GM21528 (cell line): ENCODE measurements at regions not wholly inside any gene's neighbourhood (a gene's known extent, or its start where the extent isn't known, plus 50 kb on each side); places are given as distances from the start of the nearest gene placed in this dataset.
"Not testable (repeated sequence)": the region's sequence is repeated elsewhere in the genome, so short reads cannot be mapped to it uniquely, and the experiment has no call there.

Experiments
- ATAC-seq: cut with Tn5 transposase; IDR thresholded peaks from one replicate; pipeline ENCODE4 v1.9.1; 2021; ENCODE audit warnings: mild to moderate bottlenecking, moderate library complexity; ENCODE audit not compliant: unreplicated experiment, low FRiP score

DNA sequence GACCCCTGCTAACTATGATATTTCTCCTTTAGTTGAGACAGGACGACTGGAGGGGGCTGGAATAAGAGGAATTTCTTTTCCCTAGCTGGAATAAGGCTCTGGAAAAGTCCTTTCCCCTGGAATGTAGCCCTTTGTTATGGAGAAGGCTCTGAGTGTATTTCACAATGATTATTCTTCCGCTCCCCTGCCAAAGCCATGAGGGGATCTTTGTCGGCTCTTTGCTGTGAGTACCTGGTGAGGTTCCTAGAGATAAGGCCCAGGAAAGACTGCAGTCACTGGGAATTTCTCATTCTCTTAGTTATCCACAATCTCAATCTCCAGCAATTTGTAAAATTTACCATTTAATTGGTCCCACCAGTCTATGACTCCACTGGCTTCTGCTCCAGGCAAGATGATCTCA is 340.2 kb upstream of the HNRNPA3 start:
- no peak for ATAC-seq

DNA sequence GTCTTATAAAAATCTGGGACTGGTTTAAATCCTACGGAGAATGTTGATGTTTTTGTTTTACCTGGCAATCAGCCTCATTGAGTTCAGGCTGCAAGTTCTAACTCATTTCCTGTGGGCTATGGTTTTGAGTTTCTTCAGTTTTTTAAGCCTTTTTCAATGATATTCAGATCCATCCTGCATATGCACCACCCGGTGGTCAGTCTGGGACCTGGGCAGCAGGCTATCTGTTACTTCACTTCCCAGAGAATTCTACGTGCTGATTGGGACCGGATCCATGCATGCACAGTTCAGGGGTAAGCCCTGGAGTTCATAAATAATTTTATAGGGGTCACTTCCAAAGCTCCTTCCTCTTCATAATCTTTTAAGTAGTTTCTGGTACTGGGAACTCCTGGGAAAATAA is 339.2 kb upstream of the HNRNPA3 start:
- ATAC-seq, result no peak

- ATAC-seq, result no peak
Observed at GRCh38 chr2:176876493-176877103, 336.0 kb upstream of the HNRNPA3 start.

GRCh38 chr2:176879426-176879995 is 333.1 kb upstream of the HNRNPA3 start:
- ATAC-seq, result no peak

DNA sequence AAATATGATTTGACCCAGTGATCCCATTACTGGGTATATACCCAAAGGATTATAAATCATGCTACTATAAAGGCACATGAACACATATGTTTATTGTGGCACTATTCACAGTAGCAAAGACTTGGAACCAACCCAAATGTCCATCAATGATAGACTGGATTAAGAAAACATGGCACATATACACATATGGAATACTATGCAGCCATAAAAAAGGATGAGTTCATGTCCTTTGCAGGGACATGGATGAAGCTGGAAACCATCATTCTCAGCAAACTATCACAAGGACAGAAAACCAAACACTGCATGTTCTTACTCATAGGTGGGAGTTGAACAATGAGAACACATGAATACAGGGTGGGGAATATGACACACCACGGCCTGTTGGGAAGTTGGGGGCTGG is 330.5 kb upstream of the HNRNPA3 start:
- not testable (repeated sequence) for ATAC-seq

DNA sequence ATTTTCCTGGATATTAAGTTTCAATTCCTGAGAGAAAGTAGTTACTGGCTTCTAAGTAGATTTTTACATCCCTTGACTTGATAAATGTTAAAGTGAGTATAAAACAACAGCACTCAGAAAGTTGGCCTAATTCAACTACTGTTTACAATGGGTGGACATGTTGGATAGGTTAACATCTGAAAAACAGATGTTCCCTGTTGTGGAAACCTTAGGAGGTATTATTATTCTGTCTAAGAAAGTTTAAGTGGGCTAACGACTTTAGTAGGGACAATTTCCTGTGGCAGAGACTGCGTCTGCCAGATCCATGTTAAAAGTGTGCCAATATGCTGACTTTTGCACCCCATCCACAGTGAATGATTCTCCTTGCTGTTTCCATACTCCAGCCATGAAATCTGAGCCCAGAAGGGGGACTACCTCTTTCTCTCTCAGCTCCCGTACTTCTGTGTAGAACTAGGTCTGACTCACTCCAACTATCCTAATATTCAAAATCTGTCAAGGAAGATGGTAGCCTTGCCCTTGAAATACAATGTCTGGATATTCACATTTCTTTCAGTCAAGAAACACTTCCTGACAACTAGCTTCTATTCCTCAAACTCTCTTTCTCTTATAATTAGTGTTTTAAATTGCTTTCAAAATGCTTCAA is 327.5 kb upstream of the HNRNPA3 start:
- ATAC-seq, result no peak

GRCh38 chr2:176885661-176886060 is 326.9 kb upstream of the HNRNPA3 start:
- no peak for ATAC-seq

- ATAC-seq, result no peak
Observed at GRCh38 chr2:176891105-176891504, 321.5 kb upstream of the HNRNPA3 start.

DNA sequence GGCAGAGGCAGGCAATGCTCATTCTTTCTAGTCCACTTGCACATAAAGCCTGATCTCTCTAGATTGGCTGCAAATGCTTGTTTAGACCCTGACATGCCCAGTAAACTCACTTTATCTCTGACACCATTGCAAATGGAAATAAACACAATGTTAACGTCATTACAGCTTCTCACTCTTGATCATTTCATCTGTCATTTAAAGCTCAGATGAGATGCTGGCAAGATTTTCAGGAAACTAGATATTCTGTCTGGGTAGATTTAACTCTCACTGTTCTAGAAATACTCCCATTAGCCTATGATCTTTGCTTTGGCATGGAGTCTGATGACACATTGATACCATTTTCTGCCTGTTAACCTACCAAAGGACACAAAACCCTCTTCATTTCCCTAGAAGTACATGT is 320.7 kb upstream of the HNRNPA3 start:
- no peak for ATAC-seq

- no peak for ATAC-seq
Observed at GRCh38 chr2:176892676-176893226, 319.8 kb upstream of the HNRNPA3 start.

DNA sequence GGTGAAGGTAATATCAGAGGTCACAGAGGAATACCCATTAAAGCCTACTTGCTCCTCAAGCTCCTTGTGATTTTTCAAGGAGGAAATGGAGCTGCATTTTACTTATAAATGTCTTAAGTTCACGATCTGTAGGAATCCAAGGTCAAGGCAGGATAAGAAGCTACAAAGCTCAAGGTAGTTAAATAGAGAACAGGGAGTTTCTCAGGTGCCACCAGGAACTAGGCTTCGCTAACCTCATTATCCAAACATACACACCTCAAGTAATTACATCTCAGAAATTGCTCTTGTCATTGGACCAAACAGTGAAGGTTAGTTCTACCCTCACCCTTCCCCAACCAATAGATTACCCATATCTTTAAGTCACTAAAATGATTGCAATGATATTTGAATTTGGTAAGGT is 317.4 kb upstream of the HNRNPA3 start:
- ATAC-seq, result no peak

GRCh38 chr2:176902454-176902853 is 310.1 kb upstream of the HNRNPA3 start:
- ATAC-seq, result no peak

DNA sequence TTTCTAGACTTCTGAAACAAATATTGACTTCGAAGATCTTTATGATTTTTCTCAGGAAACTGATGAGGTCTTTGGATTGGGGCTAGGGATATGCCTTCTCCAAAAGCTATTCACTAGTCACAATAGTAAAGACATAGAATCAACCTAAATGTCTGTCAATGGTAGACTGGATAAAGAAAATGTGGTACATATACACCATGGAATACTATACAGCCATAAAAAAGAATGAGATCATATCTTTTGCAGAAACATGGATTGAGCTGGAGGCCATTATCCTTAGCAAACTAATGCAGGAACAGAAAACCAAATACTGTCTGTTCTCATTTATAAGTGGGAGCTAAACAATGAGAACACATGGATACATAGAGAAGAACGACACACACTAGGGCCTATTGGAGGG is 308.5 kb upstream of the HNRNPA3 start:
- not testable (repeated sequence) for ATAC-seq

DNA sequence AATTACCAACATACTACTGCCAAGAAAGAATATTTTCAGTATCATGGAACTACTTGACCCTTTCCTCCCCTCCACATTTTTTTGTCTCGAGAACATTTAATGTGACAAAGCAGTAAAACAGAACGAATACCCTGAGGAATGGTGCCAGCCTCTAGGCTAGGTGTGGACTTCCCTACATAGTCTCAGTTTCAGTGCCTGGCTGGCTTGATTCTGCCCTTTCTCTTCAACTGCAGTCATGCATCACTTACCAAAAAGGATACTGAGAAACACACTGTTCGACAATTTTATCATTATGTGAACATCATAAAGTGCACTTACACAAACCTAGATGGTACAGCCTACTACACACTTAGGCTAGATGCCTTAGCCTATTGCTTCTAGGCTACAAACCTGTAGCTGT is 305.3 kb upstream of the HNRNPA3 start:
- ATAC-seq, result no peak

GRCh38 chr2:176910828-176911227 is 301.8 kb upstream of the HNRNPA3 start:
- ATAC-seq, result no peak

DNA sequence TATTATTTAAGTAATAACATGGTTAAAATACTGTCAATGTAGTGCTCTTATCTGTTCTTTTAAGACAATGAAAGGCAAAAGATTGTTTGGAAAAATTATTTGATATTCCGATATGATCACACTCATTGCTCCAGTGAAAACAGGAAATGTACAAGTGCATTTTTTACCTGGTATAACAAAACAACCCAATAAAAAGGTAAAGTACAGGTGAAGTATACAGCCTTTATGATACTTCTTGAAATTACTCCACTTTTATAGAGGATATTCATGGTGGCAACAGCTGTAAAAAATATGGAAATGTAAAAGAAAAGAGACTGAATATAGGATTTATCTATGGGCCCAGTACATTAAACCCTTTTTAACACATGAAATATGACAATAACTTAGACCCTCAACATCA is 298.6 kb upstream of the HNRNPA3 start:
- ATAC-seq, result no peak

- ATAC-seq, result no peak
Observed at GRCh38 chr2:176914371-176914770, 298.2 kb upstream of the HNRNPA3 start.

DNA sequence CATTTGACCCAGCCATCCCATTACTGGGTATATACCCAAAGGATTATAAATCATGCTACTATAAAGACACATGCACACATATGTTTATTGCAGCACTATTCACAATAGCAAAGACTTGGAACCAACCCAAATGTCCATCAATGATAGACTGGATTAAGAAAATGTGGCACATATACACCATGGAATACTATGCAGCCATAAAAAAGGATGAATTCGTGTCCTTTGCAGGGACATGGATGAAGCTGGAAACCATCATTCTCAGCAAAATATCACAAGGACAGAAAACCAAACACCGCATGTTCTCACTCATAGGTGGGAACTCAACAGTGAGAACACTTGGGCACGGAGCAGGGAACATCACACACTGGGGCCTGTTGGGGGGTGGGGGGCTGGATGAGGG is 290.0 kb upstream of the HNRNPA3 start:
- not testable (repeated sequence) for ATAC-seq

DNA sequence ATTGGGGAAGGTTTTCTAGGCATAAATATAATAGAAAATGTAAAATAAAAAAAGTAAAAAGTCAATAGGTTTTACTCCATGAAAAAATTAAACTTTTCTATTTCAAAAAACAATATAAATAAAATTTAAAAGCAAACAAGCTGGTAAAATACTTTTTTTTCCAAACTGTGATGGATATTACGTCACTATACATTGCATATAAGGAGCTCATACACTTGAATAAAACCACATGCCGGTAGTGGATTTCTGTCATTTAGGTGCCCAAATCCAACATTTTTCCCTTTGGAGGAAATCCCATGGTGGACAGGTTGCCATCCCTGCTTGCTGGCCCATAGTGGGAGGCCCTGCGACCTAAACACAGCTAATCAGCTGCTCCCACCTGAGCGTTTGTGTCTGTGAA is 289.4 kb upstream of the HNRNPA3 start:
- no peak for ATAC-seq

DNA sequence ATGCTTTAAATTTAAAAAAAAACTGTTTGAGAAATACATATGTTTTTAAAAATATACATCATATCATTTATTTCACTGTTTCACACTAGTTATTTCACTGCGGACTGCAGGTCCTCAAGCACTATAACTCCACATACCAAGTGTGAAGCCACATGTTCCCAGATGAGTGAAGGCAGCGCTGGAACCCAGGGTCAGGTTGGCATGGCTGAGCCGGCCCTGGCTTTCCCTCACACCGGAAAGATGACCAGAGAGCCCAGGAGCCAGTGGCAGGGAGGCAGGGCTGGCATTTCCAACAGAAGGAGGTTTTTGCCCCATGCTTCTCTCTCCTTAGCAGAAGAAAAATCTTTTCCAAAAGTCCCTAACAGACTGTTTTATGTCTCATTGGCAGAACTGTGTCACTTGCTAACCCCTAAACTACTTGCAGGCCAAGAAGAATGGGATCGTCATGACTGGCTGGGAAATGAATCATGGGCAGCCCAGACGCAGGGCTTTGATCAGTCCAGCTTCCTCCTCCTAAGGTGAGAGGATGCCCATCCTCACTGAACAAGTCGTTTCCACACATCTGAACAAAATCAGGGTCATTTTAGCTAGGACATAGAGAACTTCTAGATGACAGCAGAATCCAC is 287.6 kb upstream of the HNRNPA3 start:
- no peak for ATAC-seq

DNA sequence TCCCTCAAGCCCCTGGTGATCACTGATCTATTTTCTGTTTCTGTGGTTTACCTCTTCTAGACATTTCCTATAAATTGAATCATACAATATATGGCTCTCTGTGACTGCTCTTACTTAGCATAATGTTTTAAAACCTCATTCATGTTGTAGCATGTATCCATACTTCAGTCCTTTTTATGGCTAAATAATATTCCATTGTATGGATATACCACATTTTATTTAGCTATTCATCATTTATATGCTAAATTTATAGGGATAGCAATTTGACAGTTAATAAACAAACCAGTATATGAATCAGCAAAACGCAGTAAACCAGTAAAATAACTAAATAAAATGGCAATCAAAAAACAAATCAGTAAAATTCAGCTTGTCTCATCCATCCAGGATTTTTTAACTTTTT is 286.1 kb upstream of the HNRNPA3 start:
- no peak for ATAC-seq
